HG02759 (cell line): ENCODE measurements at regions not wholly inside any gene's neighbourhood (a gene's known extent, or its start where the extent isn't known, plus 50 kb on each side); places are given as distances from the start of the nearest gene placed in this dataset.
"Not testable (repeated sequence)": the region's sequence is repeated elsewhere in the genome, so short reads cannot be mapped to it uniquely, and the experiment has no call there.

ENCODE experiments used
- ATAC-seq: cut with Tn5 transposase; IDR thresholded peaks from one replicate; pipeline ENCODE4 v1.9.1; 2021; ENCODE audit warnings: mild to moderate bottlenecking, moderate library complexity; ENCODE audit not compliant: unreplicated experiment

DNA sequence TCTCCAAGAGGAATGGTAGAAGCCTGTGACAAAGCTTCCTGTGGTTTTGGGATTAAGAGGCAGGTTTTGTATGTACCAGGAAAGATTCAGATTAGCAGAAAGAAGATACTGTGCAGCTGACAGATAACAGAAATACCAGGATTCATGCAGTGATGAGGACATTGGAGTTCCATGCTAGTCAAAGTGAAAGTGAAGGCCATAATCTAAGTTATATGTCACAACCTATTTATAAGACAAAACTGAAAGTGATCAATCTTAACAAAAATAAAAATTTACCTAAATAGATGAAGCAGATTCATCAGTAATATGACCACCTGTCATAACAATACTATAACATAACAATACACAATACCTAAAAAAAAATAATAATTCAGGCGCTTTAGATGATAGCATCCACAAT lies 1305.2 kb upstream of the PCDH9 start:
- ATAC-seq, result peak; percentile 95

DNA sequence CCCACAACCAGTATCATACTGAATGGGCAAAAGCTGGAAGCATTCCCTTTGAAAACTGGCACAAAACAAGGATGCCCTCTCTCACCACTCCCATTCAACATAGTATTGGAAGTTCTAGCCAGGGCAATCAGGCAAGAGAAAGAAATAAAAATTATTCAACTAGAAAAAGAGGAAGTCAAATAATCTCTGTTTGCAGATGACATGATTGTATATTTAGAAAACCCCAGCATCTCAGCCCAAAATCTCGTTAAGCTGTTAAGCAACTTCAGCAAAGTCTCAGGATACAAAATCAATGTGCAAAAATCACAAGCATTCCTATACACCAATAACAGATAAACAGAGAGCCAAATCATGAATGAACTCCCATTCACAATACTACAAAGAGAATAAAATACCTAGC lies 1297.0 kb upstream of the PCDH9 start:
- not testable (repeated sequence) for ATAC-seq

DNA sequence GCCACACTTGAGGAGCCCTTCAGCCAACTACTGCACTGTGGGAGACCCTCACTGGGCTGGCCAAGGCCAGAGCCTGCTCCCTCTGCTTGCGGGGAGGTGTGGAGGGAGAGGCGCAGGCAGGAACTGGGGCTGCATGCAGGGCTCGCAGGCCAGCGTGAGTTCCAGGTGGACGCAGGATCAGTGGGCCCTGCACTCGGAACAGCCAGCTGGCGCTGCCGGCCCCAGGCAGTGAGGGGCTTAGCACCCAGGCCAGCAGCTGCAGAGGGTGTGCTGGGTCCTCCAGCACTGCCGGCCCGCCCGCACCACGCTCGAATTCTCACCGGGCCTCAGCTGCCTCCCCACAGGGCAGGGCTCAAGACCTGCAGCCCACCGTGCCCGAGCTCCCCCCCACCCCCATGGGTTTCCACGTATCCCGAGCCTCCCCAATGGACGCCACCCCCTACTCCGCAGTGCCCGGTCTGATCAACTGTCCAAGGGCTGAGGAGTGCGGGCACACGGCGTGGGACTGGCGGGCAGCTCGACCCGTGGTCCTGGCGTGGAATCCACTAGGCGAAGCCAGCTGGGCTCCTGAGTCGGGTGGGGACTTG lies 1293.8 kb upstream of the PCDH9 start:
- ATAC-seq, result no peak

DNA sequence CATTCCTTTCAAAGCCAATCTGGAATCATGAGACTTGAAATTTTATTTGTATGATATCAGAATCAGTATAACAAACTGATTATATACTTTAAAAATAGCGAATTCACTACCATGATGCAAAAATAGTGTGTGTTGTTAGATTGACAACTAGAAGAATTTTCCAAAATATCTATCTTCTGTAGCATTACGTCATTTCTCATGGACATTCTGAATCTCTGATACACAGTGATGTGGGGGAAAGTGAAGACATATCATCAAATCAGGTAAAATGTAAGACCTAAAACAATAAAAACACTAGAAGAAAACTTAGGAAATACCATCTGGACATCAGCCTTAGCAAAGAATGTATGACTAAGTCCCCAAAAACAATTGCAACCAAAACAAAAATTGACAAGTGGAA lies 1292.0 kb upstream of the PCDH9 start:
- ATAC-seq, result no peak

DNA sequence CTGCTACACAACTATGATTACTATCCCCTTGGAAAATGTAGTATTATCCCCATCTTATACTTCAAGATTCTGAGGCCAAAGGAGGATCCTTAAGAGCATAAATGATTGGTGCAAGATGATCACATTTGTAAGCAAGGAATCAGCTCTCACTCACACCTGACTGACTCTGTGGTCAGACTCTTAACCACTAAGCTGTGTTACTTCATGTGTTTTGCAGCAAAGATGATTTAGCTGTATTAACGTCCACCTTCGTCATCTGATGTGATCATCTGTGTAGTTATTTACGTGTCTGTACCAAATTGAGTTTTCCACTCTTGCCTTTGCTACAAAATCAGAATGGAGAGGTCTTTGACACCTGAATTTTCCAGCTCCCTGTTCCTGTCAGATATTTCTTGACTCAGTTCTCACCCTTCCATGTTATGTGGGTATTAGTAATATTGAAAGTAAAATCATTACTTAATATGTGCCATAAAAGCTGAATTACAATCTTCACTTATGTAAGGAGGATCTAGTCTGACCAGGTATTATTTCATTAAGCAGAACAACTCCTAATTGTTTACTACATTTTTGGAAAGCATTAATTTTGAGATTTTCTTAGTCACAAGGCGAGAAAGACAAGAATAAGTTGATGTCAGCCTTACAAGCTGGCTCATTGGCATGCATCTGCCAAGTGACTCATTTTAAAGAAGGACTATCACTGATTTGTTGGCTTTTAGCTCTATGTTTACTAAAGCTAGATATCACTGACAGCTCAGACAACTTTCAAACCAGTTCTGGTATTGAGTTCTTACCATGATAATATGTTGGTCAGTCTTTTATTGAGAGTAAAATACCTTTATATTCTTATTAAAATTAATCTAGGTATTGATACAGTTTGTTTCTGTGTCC lies 1279.8 kb upstream of the PCDH9 start:
- peak; percentile 60 for ATAC-seq

DNA sequence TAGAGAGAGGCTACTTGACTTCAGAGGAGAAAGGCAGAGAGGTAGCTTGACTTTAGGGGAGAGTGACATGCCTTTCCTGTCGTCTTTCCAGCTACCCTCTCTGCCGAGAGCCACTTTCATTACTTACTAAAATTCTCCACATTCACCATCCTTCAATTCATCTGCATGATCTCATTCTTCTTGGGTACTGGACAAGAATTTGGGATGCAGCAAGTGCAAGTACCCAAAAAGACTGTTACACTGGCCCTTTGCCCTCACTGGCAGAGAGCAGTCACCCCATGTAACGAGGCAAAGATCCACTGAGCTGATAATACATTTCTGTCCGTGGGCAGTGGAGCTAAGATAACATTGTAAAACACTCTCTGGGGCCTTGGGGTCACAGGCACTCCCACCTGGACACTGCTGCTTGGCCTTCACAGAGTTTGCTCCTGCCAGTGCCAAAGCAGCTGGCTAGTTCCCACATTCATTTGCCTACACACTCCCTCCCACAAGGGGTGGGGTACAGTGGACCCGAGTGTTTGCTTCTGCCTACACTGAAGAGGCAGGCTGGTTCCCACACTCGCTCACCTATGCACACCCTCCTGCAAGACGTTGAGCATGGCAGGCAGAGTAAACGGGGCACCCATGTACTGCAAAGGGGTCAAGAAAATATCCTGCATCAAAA lies 1276.9 kb upstream of the PCDH9 start:
- ATAC-seq, result no peak

DNA sequence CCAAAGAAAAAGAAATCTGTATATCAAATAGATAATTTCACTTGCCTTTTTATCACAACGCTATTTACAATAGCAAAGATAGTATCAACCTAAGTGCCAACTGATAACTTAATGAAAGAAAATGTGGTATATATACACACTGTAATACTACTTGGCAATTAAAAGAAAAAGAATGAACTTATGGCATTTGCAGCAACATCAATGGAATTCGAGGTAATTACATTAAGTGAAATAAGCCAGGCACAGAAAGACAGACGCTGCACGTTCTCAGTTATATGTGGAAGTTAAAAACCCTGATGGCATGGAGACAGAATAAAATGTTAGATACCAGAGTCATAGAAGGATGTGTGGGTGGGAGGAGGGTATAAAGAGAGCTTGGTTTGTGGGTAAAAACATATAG lies 1260.5 kb upstream of the PCDH9 start:
- ATAC-seq, result no peak

DNA sequence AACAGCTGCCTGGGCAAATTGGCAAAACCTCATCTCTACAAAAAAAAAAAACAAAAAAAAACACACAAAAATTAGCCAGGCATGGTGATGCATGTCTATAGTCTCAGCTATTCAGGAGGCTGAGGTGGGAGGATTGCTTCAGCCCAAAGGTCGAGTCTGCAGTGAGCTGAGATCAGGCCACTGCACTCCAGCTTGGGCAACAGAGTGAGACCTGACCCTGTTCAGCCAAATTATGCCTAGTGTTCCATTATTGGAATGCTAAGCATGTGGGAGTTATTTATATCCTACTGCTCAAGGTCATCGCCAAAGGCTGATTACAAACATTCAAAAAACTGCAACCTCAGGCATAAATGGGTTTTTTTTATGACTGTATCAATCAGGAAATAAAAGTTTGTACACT lies 1251.0 kb upstream of the PCDH9 start:
- ATAC-seq, result no peak

DNA sequence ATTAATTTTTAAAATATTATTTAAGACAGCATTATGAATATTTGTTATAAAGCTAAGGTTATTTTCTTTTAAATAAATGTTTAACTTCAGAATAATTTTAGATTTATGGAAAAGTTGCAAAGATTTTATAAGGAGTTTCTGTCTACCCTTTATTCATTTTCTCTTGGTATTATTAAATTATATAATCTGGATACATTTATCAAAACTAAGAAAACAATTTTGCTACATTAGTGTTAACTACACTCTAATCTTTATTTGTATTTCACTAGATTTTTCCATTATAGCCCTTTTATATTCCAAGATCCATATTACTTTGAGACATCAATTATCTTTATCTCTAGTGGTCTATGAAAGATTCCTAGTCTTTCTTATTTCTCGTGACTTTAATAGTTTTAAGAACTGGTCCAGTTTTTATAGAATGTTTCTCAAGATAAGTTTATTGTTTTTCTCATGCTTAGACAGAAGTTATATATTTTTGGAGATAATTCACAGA lies 1243.7 kb upstream of the PCDH9 start:
- ATAC-seq, result no peak

DNA sequence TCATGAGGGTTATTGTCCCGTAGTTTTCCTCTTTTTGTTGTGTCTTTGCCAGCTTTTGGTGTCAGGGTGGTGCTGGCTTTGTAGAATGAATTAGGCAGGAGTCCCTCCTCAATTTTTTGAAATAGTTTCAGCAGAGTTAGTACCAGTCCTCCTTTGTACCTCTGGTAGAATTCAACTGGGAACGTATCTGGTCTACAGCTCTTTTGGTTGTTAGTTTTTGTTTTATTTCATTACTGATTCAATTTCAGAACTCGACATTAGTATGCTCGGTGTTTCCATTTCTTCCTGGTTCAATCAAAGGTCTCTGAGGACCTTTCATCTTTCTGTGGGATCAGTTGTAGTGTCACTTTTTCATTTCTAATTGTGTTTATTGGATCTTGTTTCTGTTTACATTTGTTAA lies 1237.0 kb upstream of the PCDH9 start:
- ATAC-seq, result no peak

DNA sequence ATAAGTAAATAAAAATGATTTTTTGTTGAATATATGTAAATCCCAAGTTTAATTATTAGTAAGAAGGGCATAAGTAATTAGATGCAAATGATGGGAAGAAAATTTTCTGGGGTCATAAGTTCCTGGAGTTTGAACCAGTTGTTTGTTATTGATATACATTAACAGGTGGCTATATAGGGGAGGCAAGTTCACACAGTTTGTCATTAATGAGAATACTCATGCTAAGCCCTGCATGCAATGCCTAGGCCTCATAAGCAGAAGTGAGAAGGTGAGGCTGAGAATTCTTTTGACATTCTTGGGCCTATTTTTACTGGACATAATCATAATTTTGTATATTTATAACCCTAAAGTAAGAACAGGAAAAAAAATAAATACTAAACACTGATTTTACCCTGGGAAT lies 1210.7 kb upstream of the PCDH9 start:
- no peak for ATAC-seq

DNA sequence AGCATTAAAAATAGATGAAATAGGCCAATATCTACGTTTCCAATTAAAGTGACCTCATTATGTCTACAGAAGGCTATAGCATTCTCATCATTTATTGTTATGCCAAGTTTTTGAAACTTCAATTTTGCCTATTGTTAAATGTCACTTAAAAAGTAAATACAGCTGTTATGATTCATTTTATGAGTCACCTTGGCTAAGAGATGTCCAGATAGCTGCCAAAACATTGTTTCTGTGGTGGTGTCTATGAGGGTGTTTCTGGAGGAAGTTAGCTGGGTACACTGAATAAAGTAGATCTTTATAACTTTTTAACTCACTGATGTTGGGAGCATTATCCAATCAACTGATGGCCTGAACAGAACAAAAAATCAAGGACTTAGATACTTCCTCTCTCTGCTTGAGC lies 1209.7 kb upstream of the PCDH9 start:
- ATAC-seq, result peak; percentile 67

DNA sequence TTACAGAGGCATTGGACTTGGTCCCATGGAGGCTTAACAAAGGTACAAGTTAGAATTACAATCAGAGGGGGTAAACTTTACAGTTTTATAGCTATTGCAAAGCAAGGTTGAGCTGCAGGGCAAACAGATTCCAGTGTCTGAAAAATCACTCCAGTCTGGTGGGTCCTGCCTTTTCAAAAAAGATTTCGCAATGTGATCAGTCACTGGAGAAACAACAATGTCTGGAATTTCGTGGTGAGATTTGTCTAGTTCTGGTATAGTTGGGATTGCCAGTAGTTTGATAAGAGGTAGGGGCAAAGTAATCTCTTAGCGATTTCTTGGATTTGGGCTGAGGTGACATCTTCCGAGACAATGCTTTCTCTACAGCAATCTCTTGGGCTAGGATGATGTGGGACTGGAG lies 1198.2 kb upstream of the PCDH9 start:
- no peak for ATAC-seq

DNA sequence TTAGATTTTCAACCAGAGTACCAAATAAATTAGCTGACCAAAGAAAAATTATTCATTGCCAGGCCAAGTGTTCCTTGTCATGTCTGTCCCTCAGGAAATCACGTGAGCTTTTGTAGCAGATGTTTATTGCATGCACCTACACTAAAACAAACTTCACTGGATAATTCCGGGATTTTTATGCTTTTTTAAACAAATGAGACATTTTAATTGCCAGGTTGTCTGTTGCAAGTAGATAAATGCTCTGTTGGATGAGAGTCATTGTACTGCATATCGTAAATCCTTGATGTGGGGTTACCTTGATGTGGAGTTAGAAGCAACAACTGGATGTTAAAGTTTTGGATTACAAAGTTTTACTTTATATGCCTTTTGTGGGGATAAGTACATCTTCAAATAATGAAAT lies 1187.7 kb upstream of the PCDH9 start:
- no peak for ATAC-seq

DNA sequence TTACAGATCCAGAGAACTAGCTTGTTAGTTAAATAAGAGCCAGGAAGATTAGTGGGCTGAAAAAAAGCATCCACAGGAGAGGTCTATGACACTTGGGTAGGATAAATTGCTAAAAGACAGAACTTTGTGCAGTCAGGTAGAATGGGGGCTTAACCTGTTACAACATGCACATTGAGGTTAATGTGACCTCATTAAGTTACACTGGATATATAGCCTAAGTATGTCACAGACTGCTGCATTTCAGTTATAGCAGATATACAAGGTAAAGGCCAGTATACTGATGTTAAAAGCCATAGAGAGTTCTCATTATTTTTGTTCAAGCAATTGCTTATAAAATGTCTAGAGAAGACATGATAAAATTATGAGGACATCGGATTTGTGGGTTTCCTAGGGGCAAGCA lies 1179.9 kb upstream of the PCDH9 start:
- ATAC-seq, result no peak

DNA sequence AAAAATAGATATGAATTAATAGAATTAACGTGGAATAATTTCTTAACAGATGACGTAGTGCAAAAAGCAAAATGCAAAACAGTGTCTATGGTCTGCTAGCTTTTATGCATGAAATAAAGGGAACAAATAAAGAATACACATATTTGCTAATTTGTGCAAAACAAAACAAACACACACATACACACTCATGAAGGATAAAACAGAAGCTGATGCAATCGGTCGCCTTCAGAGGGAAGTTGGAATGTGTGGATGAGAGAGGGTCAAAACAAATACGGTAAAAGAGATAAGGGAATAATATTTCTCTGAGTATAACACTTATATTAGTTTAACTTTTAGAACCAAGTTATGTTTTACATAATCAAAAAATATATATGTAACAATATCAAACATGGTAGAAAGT lies 1160.9 kb upstream of the PCDH9 start:
- ATAC-seq, result no peak

DNA sequence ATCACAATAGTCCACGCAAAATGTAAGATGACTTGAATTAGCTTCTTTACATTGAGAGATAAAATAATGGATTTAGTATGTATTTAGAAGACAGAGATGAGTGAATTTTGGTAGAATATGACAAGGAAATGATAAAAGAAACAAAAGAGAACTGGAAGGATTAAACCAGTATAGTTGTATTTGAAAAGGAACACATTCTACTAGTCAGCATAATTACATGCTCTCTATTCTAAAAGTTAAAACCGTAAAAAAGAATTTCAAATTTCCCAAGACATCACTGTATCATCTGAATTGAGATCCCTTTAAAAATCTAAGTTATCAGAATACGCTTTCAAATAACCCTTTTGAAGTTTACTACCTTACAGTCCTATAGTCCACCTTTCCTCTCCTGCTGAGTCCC lies 1156.7 kb upstream of the PCDH9 start:
- no peak for ATAC-seq

DNA sequence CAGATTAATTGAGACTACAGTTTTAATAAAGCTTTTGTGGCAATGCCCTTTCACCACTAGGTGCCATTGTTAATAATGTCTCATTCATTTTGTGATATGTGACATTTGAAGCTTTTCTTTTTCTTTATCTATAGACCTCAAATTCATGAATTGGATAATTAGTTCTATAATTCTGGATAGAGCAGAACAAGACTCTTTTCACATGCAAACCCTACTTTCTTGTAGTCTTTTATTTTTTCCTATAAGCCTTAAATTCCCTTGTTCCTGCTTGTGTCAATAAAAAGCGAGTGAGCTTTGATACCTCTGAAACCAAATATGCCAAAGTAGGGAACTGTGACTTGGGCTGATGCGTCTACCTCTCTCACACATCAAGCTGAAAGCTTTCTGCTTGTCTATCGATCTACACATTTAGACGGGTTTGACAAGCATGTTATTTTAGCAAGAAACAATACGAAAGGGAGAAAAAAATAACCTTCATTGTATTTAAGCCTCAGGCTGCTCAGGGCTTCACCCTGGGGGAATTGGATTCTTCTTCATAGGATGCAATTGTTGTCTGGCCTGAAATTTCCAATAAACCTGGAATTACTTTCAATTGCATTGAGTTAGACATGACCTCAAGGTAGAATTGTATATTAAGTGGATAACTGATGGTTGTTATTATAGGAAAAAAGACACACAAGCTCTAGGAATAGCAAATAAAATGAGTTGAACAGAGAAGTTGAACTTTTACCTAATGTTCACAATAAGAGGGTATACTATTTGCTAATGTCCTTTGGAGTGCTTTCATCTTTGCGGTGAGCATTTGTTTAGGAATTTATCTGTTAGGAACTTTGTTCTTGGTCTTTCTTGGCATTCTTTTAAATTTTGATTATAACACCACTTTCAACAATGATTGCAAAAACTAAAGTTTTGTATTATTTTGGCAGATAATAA lies 1150.2 kb upstream of the PCDH9 start:
- no peak for ATAC-seq

DNA sequence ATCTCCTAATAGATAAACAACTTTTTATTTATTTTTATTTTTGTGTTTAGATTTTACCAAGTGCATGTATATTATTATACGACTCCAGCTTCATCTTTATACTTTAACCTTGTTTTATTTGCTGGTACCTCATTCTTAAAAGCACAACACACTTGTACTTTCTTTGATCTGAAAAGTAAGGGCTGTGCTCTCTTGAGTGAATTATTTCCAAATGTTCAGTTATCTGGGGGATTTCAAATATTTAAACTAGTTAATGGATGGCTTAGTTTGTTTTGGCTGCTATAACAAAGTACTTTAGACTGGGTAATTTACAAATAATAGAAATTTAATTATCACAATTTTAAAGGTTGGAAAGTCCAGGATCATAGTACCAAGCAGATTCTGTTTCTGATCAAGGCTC lies 1148.2 kb upstream of the PCDH9 start:
- no peak for ATAC-seq

DNA sequence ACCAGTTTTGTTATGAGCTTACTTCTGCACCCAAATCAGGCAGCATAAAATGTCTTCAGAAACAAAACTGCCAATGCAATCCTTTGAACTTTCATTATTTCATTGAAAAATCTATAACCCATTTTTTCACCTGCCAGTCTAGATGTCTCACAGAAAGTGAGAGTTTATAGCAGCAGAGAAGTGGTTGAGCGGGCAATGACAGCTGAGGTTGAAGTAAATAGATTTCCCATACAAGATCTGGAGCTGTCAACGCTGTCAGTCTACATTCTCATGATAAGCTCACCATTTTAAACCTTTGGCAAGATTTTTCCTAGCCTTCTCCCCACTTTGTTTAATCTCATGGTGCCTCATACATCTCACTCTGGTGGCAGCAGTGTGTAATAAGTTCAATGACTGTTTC lies 1144.9 kb upstream of the PCDH9 start:
- no peak for ATAC-seq

DNA sequence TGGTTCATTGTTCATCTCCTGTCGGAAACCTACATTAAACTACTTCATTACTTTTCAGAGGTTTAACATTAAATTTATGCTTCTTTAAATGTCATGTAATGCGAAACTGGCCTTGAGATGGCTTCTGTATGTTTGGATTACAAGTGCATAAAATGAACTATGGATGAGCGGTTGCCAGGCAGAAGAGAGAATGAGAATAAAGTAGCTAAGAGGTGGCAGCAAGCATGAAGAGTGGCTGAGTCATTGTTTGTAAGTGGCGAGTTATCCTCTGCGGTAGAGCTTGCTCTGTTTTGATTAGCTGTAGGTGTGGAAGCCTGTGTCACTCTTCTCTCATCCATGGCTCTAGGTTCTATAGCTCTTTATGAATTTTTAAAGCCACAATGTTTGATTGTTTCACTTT lies 1139.6 kb upstream of the PCDH9 start:
- no peak for ATAC-seq
